ENCODE measurements at regions not wholly inside any gene's neighbourhood (a gene's known extent, or its start where the extent isn't known, plus 50 kb on each side); places are given as distances from the start of the nearest gene placed in this dataset.

DNA sequence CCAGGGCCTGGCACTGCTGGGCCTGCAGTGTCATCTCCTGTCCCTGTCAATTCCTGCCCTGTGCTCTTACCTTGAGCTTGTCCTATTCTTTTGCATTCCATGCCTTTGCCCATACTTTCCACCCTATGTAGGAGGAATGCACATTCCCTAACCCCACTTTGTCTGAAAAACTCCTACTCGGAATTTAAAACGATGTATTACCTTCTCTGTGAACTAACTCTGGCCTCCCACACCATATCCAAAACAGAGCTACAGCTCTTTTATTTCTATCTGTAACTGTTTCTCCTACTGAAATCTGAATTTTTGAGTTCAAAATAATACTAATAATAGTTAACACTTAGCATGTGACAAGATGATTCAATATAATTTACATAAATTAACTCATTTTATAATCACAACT is 353.7 kb downstream of the FRK start:
- no peak for DNase-seq (ENCODE audit: low read depth)
- TF ChIP-seq, protein P1, sequence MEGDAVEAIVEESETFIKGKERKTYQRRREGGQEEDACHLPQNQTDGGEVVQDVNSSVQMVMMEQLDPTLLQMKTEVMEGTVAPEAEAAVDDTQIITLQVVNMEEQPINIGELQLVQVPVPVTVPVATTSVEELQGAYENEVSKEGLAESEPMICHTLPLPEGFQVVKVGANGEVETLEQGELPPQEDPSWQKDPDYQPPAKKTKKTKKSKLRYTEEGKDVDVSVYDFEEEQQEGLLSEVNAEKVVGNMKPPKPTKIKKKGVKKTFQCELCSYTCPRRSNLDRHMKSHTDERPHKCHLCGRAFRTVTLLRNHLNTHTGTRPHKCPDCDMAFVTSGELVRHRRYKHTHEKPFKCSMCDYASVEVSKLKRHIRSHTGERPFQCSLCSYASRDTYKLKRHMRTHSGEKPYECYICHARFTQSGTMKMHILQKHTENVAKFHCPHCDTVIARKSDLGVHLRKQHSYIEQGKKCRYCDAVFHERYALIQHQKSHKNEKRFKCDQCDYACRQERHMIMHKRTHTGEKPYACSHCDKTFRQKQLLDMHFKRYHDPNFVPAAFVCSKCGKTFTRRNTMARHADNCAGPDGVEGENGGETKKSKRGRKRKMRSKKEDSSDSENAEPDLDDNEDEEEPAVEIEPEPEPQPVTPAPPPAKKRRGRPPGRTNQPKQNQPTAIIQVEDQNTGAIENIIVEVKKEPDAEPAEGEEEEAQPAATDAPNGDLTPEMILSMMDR (IDR thresholded peaks at IDR 0.05; ENCODE audit: low read length, missing control alignments), result no peak
- no peak overlapping the region for H3K4me3 ChIP-seq (replicated peaks; ENCODE audit: low read depth, low read length)

DNA sequence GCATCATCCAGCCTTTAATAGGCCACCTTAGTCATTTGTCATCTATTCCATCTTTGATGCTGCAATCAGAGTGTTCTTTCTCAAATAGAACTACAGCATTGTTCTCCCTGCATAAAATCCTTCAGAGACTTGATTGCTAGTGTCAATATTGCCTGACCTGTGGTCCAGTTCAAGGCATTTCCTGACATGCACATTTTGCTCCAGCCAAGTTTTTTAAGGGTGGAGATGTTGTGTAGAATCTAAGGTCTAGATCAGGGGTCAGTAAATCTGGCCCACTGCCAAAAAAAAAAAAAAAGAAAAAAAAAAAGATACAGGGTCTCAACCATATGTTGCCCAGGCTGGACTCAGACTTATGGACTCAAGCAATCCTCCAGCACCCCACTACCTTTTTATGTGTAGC is 354.4 kb downstream of the FRK start:
- H3K4me3 ChIP-seq (replicated peaks; ENCODE audit: low read depth, low read length), result no peak overlapping the region
- TF ChIP-seq, protein P1 (IDR thresholded peaks at IDR 0.05; ENCODE audit: low read length, missing control alignments), result no peak
- no peak for DNase-seq (ENCODE audit: low read depth)

DNA sequence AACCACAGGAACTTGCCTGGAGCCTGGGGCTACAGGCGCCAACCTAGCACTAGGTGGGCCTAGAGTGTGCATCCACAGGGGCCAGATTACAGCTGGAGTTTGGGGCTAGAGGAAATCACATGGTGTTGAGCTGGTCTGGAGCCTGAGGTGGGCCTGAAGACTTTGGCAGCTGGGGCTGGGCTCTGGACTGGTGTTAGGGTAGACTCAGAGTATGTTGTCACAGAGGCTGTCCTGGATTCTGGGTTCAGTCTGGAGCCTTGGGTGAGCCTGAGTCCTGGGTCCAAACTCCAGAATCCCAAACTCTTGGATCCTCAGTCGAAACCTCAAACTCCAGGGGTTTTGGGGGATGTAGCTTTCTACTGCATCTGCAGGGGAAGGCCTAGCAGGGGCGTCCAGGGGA is 356.7 kb downstream of the FRK start:
- TF ChIP-seq, protein P1 (IDR thresholded peaks at IDR 0.05; ENCODE audit: low read length, missing control alignments), result no peak
- no peak for DNase-seq (ENCODE audit: low read depth)
- H3K4me3 ChIP-seq (replicated peaks; ENCODE audit: low read depth, low read length), result no peak overlapping the region

DNA sequence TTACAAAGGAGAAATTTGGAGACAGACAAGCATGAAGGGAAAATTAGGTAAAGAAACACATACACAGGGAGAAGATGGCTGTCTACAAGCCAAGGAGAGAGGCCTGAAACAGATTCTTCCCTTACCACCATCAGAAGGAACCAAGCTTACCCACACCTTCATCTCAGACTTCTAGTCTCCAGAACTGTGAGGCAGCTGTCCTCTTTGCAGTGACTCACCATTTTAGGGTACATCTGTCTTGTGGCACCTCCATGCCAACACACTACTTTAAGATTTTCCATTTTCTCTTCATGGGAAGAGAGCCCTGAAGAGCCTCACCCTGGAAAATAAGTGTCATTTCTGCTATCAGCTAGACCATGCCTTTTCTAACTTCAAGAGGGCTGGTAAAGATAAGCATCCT is 369.3 kb downstream of the FRK start:
- no peak for DNase-seq (ENCODE audit: low read depth)
- TF ChIP-seq, protein P1 (IDR thresholded peaks at IDR 0.05; ENCODE audit: low read length, missing control alignments), result no peak
- H3K4me3 ChIP-seq (replicated peaks; ENCODE audit: low read depth, low read length), result no peak overlapping the region

DNA sequence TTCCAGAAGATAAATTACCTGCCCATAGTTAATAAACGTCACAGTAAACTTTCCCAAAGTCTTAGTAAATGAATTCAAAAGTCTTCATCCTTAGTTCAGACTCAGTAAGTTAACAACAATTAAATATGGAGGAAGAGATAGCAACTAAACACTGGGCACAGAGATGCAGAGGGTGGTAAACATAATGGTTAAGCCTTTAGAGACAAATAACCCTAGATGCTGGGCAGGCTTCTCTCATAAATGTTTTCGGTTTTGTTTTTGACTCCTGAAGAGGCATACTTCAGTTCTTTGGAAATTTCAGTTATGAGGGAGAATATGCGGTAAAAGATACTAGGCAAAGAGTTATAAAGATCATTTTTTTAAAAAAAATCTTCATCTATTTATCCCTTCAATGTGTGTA is 369.8 kb downstream of the FRK start:
- H3K4me3 ChIP-seq (replicated peaks; ENCODE audit: low read depth, low read length), result no peak overlapping the region
- TF ChIP-seq, protein P1 (IDR thresholded peaks at IDR 0.05; ENCODE audit: low read length, missing control alignments), result no peak
- DNase-seq (ENCODE audit: low read depth), result no peak

DNA sequence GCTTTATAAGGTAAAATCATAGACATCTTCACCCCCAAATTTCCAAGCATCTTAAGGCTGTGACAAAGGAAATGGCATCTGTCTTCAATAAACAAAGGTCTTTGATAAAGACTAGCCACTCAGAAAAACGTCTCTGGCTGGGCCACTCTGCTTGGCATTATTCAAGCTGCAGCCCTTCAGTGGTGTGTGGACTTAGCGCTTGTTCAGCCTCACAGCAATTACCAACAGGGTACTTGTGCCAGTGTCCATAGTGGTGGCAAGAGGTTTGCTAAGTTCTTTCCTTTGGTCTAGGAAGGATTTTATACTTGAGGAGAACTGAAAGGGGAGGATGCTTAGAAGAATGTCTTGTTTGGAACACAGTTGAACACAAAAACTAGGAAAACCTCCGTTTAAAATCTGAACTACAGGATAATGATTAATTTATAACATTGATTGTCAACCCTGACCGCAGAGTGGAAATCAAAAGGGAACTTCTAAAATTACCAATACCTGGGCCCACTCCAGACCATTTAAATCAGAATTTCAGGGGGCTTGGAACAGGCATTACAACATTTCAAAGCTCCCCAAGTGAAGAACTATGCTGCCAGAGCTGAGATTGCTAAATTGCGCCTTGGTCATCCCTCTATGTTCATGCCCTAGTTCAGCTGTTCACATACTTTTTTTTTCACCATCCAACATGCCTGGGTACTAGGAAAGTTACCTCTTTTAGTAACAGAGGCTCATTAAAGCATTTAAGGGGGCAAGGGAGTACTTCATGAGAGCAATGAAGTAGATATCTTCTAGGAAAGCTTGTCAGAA is 378.5 kb downstream of the FRK start:
- no peak overlapping the region for H3K4me3 ChIP-seq (replicated peaks; ENCODE audit: low read depth, low read length)
- TF ChIP-seq, protein P1 (IDR thresholded peaks at IDR 0.05; ENCODE audit: low read length, missing control alignments), result no peak
- DNase-seq (ENCODE audit: low read depth), result no peak

DNA sequence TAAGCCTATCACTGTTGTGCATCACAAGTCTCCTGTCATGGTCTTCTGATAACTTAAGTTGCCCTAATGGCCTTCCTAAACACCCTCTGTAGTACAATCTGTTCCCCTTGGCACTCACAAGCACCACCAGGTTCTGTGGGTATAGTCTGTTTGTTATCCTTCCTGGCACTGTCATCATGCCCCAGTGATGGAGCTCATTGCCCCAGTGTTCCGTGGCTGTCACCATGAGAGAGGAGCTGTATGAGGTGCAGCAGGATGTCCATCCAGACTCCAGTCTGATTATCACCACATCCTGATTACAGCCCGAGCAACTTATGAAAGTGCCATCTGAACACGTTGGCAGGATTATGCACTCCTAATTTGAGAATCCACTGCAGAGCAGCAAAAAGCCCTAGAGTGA is 380.1 kb downstream of the FRK start:
- DNase-seq (ENCODE audit: low read depth), result no peak
- TF ChIP-seq, protein P1 (IDR thresholded peaks at IDR 0.05; ENCODE audit: low read length, missing control alignments), result no peak
- H3K4me3 ChIP-seq (replicated peaks; ENCODE audit: low read depth, low read length), result no peak overlapping the region
